B cell (primary cell): ENCODE measurements at regions not wholly inside any gene's neighbourhood (a gene's known extent, or its start where the extent isn't known, plus 50 kb on each side); places are given as distances from the start of the nearest gene placed in this dataset.

Source experiments
- ATAC-seq: fragments of 200-7000 bp; cut with Tn5 transposase; one replicate; pipeline ENCODE4 v1.10.0; 2021; ENCODE audit warnings: low read depth, mild to moderate bottlenecking, moderate number of reproducible peaks, moderate library complexity
- CTCF ChIA-PET: fragments of 350-600 bp; sonication (Branson Sonifier 250); formaldehyde crosslinking; loops from one replicate; lab custom pipeline; 2021; ENCODE audit warnings: antibody characterized with exemption, inconsistent platforms; lab: Charles Lee
- POLR2A ChIA-PET: fragments of 350-600 bp; sonication (Branson Sonifier 250); formaldehyde crosslinking; loops from one replicate; lab custom pipeline; 2021; ENCODE audit warnings: antibody characterized with exemption; lab: Charles Lee
- DNase-seq: peaks from one replicate; pipeline ENCODE4 v3.0.0; 2013
- H2AFZ ChIP-seq: 2 replicates; pipeline ENCODE4 v1.6.1; 2012; ENCODE audit warnings: mild to moderate bottlenecking, low read depth, low read length; ENCODE audit not compliant: insufficient read depth, poor library complexity, severe bottlenecking
- H3K27ac ChIP-seq, 2 donors: 1 replicate in 1 of 2; 2 replicates in 1 of 2; pipeline ENCODE4 v1.5.1; 2012 to 2013; ENCODE audit warnings: low read length in 2 of 2, mild to moderate bottlenecking in 2 of 2, moderate library complexity in 1 of 2
- H3K27me3 ChIP-seq, 4 experiments: fragments of 200-600 bp in 1 of 4; sonication (generic) in 1 of 4; replicated peaks in 1 of 4; 1 replicate in 2 of 4; 2 replicates in 2 of 4; pipeline versions ENCODE4 v1.6.1 to v1.7.0; 2013 to 2016; ENCODE audit warnings: low read length in 3 of 4, mild to moderate bottlenecking in 2 of 4, mixed read lengths in 1 of 4, moderate library complexity in 1 of 4; ENCODE audit not compliant: insufficient read depth in 4 of 4, control insufficient read depth in 3 of 4; ENCODE audit errors: control extremely low read depth in 1 of 4
- H3K36me3 ChIP-seq, 2 experiments: replicated peaks in 1 of 2; 1 replicate in 1 of 2; 2 replicates in 1 of 2; pipeline versions ENCODE4 v1.6.1 to v1.7.1; 2013; ENCODE audit warnings: low read length in 1 of 2; ENCODE audit not compliant: insufficient read depth in 2 of 2, control insufficient read depth in 1 of 2; ENCODE audit errors: control extremely low read depth in 1 of 2, extremely low read depth in 1 of 2
- H3K4me1 ChIP-seq, 2 donors: fragments of 200-600 bp in 1 of 2; sonication (generic) in 1 of 2; 1 replicate in 1 of 2; 2 replicates in 1 of 2; pipeline versions ENCODE4 v1.5.1 to v1.6.1; 2013 to 2017; ENCODE audit warnings: low read length in 2 of 2; ENCODE audit not compliant: control insufficient read depth in 2 of 2, insufficient read depth in 2 of 2
- H3K4me2 ChIP-seq: replicated peaks from 2 replicates; pipeline ENCODE3; 2012; ENCODE audit warnings: mild to moderate bottlenecking, low read depth, low read length; ENCODE audit not compliant: poor library complexity, severe bottlenecking
- H3K4me3 ChIP-seq, 5 experiments: fragments of 200-600 bp in 1 of 5; sonication (generic) in 1 of 5; 1 replicate in 3 of 5; 2 replicates in 2 of 5; pipeline versions ENCODE4 v1.5.1 to v1.7.0; 2011 to 2016; ENCODE audit warnings: low read length in 4 of 5, mild to moderate bottlenecking in 4 of 5, low read depth in 2 of 5, control low read depth in 1 of 5, moderate library complexity in 1 of 5; ENCODE audit not compliant: insufficient read depth in 1 of 5; ENCODE audit errors: control extremely low read depth in 1 of 5, extremely low read depth in 1 of 5
- H3K79me2 ChIP-seq: fragments of 200-600 bp; sonication (generic); one replicate; pipeline ENCODE4 v1.6.0; 2016; ENCODE audit warnings: low read length; ENCODE audit not compliant: control insufficient read depth, insufficient read depth
- H3K9ac ChIP-seq: fragments of 200-600 bp; sonication (generic); 2 replicates; pipeline ENCODE4 v1.6.1; 2017; ENCODE audit warnings: mild to moderate bottlenecking, low read length, moderate library complexity
- H3K9me3 ChIP-seq, 3 donors: one replicate each; pipeline versions ENCODE4 v1.6.1 to v1.7.1; 2013; ENCODE audit warnings: low read length in 2 of 3; ENCODE audit not compliant: control insufficient read depth in 2 of 3, insufficient read depth in 1 of 3; ENCODE audit errors: control extremely low read depth in 1 of 3
- H4K20me1 ChIP-seq: 2 replicates; pipeline ENCODE4 v1.6.0; 2012; ENCODE audit warnings: mild to moderate bottlenecking, low read length; ENCODE audit not compliant: insufficient read depth, control insufficient read depth, poor library complexity, severe bottlenecking
- H3K27ac Mint-ChIP-seq: one replicate; pipeline ENCODE4 v1.8.0; 2021; ENCODE audit warnings: mixed read lengths
- H3K27me3 Mint-ChIP-seq: one replicate; pipeline ENCODE4 v1.8.0; 2021; ENCODE audit warnings: mixed read lengths
- H3K4me1 Mint-ChIP-seq: one replicate; pipeline ENCODE4 v1.8.0; 2021; ENCODE audit warnings: mixed read lengths
- H3K4me3 Mint-ChIP-seq: one replicate; pipeline ENCODE4 v1.8.0; 2021; ENCODE audit warnings: mixed read lengths
- H3K9me3 Mint-ChIP-seq: one replicate; pipeline ENCODE4 v1.8.0; 2022; ENCODE audit warnings: mixed read lengths; ENCODE audit not compliant: insufficient read depth
- EZH2 ChIP-seq: IDR thresholded peaks from 2 replicates; pipeline ENCODE4 v1.6.1; 2012; ENCODE audit warnings: borderline replicate concordance, low read depth, mild to moderate bottlenecking, moderate library complexity, low read length; ENCODE audit not compliant: insufficient read depth, poor library complexity, severe bottlenecking
- WGBS: methylation state at CpG from one replicate; pipeline ENCODE4 v1.1.5; 2013; ENCODE audit warnings: missing lambda C conversion rate; ENCODE audit not compliant: insufficient coverage; 5-methylcytosine and 5-hydroxymethylcytosine counted together
- intact Hi-C: fragments of 100-400 bp; cut with micrococcal nuclease; formaldehyde crosslinking; loops from one replicate; pipeline ENCODE4 v1.10.0; 2022
- TF ChIP-seq, protein P1 (sequence below): fragments of 200-600 bp; IDR thresholded peaks from one replicate; pipeline ENCODE4 v1.8.0; 2022; ENCODE audit warnings: antibody characterized with exemption, mild to moderate bottlenecking

DNA sequence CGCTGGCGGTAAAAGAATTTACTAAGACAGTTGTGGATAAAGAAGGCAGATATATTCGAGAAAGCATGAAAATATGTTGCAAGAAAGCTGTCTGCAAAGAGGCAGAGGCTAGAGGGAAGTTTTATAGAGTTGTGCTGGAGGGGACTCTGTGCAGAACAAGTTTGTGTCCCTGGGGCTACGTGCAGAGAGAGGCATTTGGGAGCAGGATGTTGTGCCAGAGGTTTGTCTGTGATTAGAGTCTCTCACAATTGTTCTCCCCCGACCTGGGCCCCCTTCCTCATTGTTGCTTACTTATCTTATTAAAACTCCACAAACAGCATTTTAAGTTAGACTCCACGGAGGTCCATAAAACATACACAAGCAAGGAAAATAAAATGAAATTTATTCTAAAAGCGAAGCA lies 831.3 kb downstream of the NLGN4X start:
- Mint-ChIP-seq H3K9me3 (no peaks in the 10 kb centered on the region), H3K27ac (no peak overlapping the region), H3K27me3 (no peaks in the 10 kb centered on the region), H3K4me1 (no peaks in the 10 kb centered on the region), H3K4me3 (no peak overlapping the region)
- ATAC-seq: no peak
- Histone ChIP-seq H3K79me2 (no peaks in the 10 kb centered on the region), H4K20me1 (no peaks in the 10 kb centered on the region), H3K36me3 (no peaks in the 10 kb centered on the region), H3K27me3 (no peaks in the 10 kb centered on the region), H3K9me3 (no peaks in the 10 kb centered on the region), H3K4me3 (no peak overlapping the region), H3K9ac (no peak overlapping the region), H3K4me2 (no peak overlapping the region), H3K4me1 (no peaks in the 10 kb centered on the region), H3K27ac (no peak overlapping the region), H2AFZ (no peak overlapping the region)
- DNase-seq: no peak
- WGBS: 67% methylated on average over 3 of the region's 7 CpGs
- ChIA-PET POLR2A (no interaction called here), CTCF (no interaction called here)
- intact Hi-C loops: no loop called here
- TF ChIP-seq EZH2: no peak
- TF ChIP-seq, protein P1, sequence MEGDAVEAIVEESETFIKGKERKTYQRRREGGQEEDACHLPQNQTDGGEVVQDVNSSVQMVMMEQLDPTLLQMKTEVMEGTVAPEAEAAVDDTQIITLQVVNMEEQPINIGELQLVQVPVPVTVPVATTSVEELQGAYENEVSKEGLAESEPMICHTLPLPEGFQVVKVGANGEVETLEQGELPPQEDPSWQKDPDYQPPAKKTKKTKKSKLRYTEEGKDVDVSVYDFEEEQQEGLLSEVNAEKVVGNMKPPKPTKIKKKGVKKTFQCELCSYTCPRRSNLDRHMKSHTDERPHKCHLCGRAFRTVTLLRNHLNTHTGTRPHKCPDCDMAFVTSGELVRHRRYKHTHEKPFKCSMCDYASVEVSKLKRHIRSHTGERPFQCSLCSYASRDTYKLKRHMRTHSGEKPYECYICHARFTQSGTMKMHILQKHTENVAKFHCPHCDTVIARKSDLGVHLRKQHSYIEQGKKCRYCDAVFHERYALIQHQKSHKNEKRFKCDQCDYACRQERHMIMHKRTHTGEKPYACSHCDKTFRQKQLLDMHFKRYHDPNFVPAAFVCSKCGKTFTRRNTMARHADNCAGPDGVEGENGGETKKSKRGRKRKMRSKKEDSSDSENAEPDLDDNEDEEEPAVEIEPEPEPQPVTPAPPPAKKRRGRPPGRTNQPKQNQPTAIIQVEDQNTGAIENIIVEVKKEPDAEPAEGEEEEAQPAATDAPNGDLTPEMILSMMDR: no peak

- ChIA-PET POLR2A (no interaction called here), CTCF (no interaction called here)
- DNase-seq (no peak), ATAC-seq (no peak)
- 95% methylated on average over 5 of the region's 14 CpGs for WGBS
- no peak overlapping the region for H3K9ac ChIP-seq
- H3K36me3 ChIP-seq: no peaks in the 10 kb centered on the region
- no peaks in the 10 kb centered on the region for H3K79me2 ChIP-seq
- no peak overlapping the region for H2AFZ ChIP-seq
- Mint-ChIP-seq H3K27ac (no peak overlapping the region), H3K27me3 (no peaks in the 10 kb centered on the region), H3K9me3 (no peaks in the 10 kb centered on the region), H3K4me1 (peaks cover 4% of the 10 kb centered on the region), H3K4me3 (no peak overlapping the region)
- H3K4me3 ChIP-seq: no peak overlapping the region
- H3K4me2 ChIP-seq: no peak overlapping the region
- peaks cover 0 to 4% of the 10 kb centered on the region in 2 donors for H3K4me1 ChIP-seq
- intact Hi-C loops: no loop called here
- H4K20me1 ChIP-seq: no peaks in the 10 kb centered on the region
- H3K27ac ChIP-seq: no peak overlapping the region
- no peaks in the 10 kb centered on the region for H3K27me3 ChIP-seq
- TF ChIP-seq, protein P1: no peak
- TF ChIP-seq EZH2: no peak
- H3K9me3 ChIP-seq: no peaks in the 10 kb centered on the region
These were observed 838.3 kb downstream of the NLGN4X start for GRCh38 chrX:5390376-5390775.
